CMK (cell line): ENCODE measurements at regions not wholly inside any gene's neighbourhood (a gene's known extent, or its start where the extent isn't known, plus 50 kb on each side); places are given as distances from the start of the nearest gene placed in this dataset.

Source experiments
- DNase-seq: peaks from one replicate; pipeline ENCODE4 v3.0.0-alpha.2; 2010; ENCODE audit warnings: low read depth

- no peak for DNase-seq
Observed at GRCh38 chr15:95394186-95395067, 936.1 kb upstream of the NR2F2 start.

- DNase-seq: no peak
Observed at GRCh38 chr15:95400428-95400827, 930.1 kb upstream of the NR2F2 start.

- no peak for DNase-seq
Observed at GRCh38 chr15:95401587-95401986, 928.9 kb upstream of the NR2F2 start.

- DNase-seq: no peak
Observed at GRCh38 chr15:95405447-95405846, 925.1 kb upstream of the NR2F2 start.

GRCh38 chr15:95407534-95407933 lies 923.0 kb upstream of the NR2F2 start:
- no peak for DNase-seq

GRCh38 chr15:95409211-95409610 lies 921.3 kb upstream of the NR2F2 start:
- no peak for DNase-seq

- DNase-seq: peak; percentile 24
Observed at GRCh38 chr15:95409626-95410310, 920.7 kb upstream of the NR2F2 start.

GRCh38 chr15:95410757-95411156 lies 919.7 kb upstream of the NR2F2 start:
- peak; percentile 45 for DNase-seq

- no peak for DNase-seq
Observed at GRCh38 chr15:95416576-95416975, 913.9 kb upstream of the NR2F2 start.

GRCh38 chr15:95417761-95418160 lies 912.7 kb upstream of the NR2F2 start:
- no peak for DNase-seq

GRCh38 chr15:95422255-95422654 lies 908.2 kb upstream of the NR2F2 start:
- DNase-seq: no peak

- DNase-seq: no peak
Observed at GRCh38 chr15:95425859-95426258, 904.6 kb upstream of the NR2F2 start.

GRCh38 chr15:95429345-95429744 lies 901.2 kb upstream of the NR2F2 start:
- no peak for DNase-seq

- no peak for DNase-seq
Observed at GRCh38 chr15:95431518-95431917, 899.0 kb upstream of the NR2F2 start.

GRCh38 chr15:95432878-95433405 lies 897.6 kb upstream of the NR2F2 start:
- no peak for DNase-seq

- DNase-seq: no peak
Observed at GRCh38 chr15:95439922-95440376, 890.6 kb upstream of the NR2F2 start.

- no peak for DNase-seq
Observed at GRCh38 chr15:95440712-95441111, 889.8 kb upstream of the NR2F2 start.

- no peak for DNase-seq
Observed at GRCh38 chr15:95442107-95442719, 888.3 kb upstream of the NR2F2 start.

- no peak for DNase-seq
Observed at GRCh38 chr15:95444860-95445259, 885.6 kb upstream of the NR2F2 start.

- DNase-seq: peak; percentile 8
Observed at GRCh38 chr15:95446854-95447253, 883.6 kb upstream of the NR2F2 start.

GRCh38 chr15:95447486-95447885 lies 883.0 kb upstream of the NR2F2 start:
- no peak for DNase-seq

GRCh38 chr15:95448531-95449229 lies 881.8 kb upstream of the NR2F2 start:
- DNase-seq: no peak
